Activated CD4-positive, alpha-beta T cell treated with anti-CD3 and anti-CD28 coated beads for 48 hours (primary cell): ENCODE measurements at regions not wholly inside any gene's neighbourhood (a gene's known extent, or its start where the extent isn't known, plus 50 kb on each side); places are given as distances from the start of the nearest gene placed in this dataset.
A peak's percentile ranks its signal among the peaks of the same experiment; 100 is the strongest.

Experiments
- DNase-seq: peaks from one replicate; pipeline ENCODE4 v3.0.0-alpha.2; 2020

- no peak for DNase-seq
Measured at GRCh38 chr16:88325976-88326375, 56.8 kb upstream of the ZNF469 start.

- no peak for DNase-seq
Measured at GRCh38 chr16:88326611-88327485, 55.9 kb upstream of the ZNF469 start.

- no peak for DNase-seq
Measured at GRCh38 chr16:88327561-88328312, 55.0 kb upstream of the ZNF469 start.

- DNase-seq, result no peak
Measured at GRCh38 chr16:88328313-88328980, 54.3 kb upstream of the ZNF469 start.

- DNase-seq, result no peak
Measured at GRCh38 chr16:88329726-88330700, 52.7 kb upstream of the ZNF469 start.

- no peak for DNase-seq
Measured at GRCh38 chr16:88330971-88331890, 51.5 kb upstream of the ZNF469 start.

GRCh38 chr16:88331989-88332920 is 50.5 kb upstream of the ZNF469 start:
- DNase-seq, result no peak

- peak; percentile 45 for DNase-seq
Measured at GRCh38 chr16:88332921-88333825, 49.6 kb upstream of the ZNF469 start.
